ENCODE measurements at regions not wholly inside any gene's neighbourhood (a gene's known extent, or its start where the extent isn't known, plus 50 kb on each side); places are given as distances from the start of the nearest gene placed in this dataset.

- H3K9ac ChIP-seq: no peak overlapping the region
- H3K27me3 ChIP-seq (ENCODE audit: insufficient read depth): peaks cover 4% of the 10 kb centered on the region; the same call in 1 of the 2 replicates
- H3K9me2 ChIP-seq: no peaks in the 10 kb centered on the region
- no peaks in the 10 kb centered on the region for H3K4me1 ChIP-seq (ENCODE audit: control insufficient read depth in 1 of 2, insufficient read depth in 2 of 2, low read depth in 1 of 2, low read length in 1 of 2)
- no peak for DNase-seq
- H4K20me1 ChIP-seq (ENCODE audit: insufficient read depth): no peaks in the 10 kb centered on the region
- no peak for TF ChIP-seq POLR2AphosphoS5 (IDR thresholded peaks at IDR 0.05; ENCODE audit: low read depth, low read length)
- no peak overlapping the region for H3K4me3 ChIP-seq (ENCODE audit: low read depth in 2 of 2, low read length in 1 of 2)
- no peaks in the 10 kb centered on the region for H3F3A ChIP-seq (replicated peaks; ENCODE audit: insufficient read depth)
- no peak overlapping the region for H2AFZ ChIP-seq (ENCODE audit: low read depth)
- WGBS (ENCODE audit: low lambda C conversion rate): 40% methylated on average over 1 of the region's 3 CpGs
- no peak overlapping the region for H3K4me2 ChIP-seq
- H3K9me3 ChIP-seq: no peaks in the 10 kb centered on the region
- ChIA-PET POLR2A (no interaction called here), CTCF (no interaction called here)
- no peaks in the 10 kb centered on the region for H3K36me3 ChIP-seq (replicated peaks in 1 of 2; ENCODE audit: control insufficient read depth in 1 of 2, insufficient read depth in 2 of 2, low read length in 1 of 2)
- H3K79me2 ChIP-seq (ENCODE audit: insufficient read depth): no peaks in the 10 kb centered on the region
- no peak overlapping the region for H3K27ac ChIP-seq (ENCODE audit: low read depth in 2 of 2, low read length in 1 of 2)
These were observed 155.3 kb upstream of the CDKN3 start for GRCh38 chr14:54241517-54241916.

- 49% methylated on average over 4 of the region's 4 CpGs for WGBS (ENCODE audit: low lambda C conversion rate)
- no peaks in the 10 kb centered on the region for H3K9me3 ChIP-seq
- peaks cover 0 to 5% of the 10 kb centered on the region in 2 experiments; a peak in 1 of 4 replicates for H3K4me1 ChIP-seq (ENCODE audit: control insufficient read depth in 1 of 2, insufficient read depth in 2 of 2, low read depth in 1 of 2, low read length in 1 of 2)
- no peak overlapping the region for H3K27ac ChIP-seq (ENCODE audit: low read depth in 2 of 2, low read length in 1 of 2)
- H3K9ac ChIP-seq: no peak overlapping the region
- TF ChIP-seq REST (IDR thresholded peaks at IDR 0.05; ENCODE audit: low read depth, low read length): no peak
- no peak for TF ChIP-seq USF1 (IDR thresholded peaks at IDR 0.05; ENCODE audit: borderline replicate concordance, low read depth)
- TF ChIP-seq GATA2 (CRISPR knock-in tag; IDR thresholded peaks at IDR 0.05): no peak
- TF ChIP-seq CHD2 (IDR thresholded peaks at IDR 0.05; ENCODE audit: low read length, partially characterized antibody): no peak
- TF ChIP-seq GABPA (IDR thresholded peaks at IDR 0.05; ENCODE audit: low read depth): no peak
- no peak for TF ChIP-seq RXRA (IDR thresholded peaks at IDR 0.05; ENCODE audit: borderline replicate concordance, low read depth)
- TF ChIP-seq TEAD4 (IDR thresholded peaks at IDR 0.05; ENCODE audit: borderline replicate concordance, insufficient read depth): no peak
- TF ChIP-seq YY1 (IDR thresholded peaks at IDR 0.05; ENCODE audit: low read depth): no peak
- TF ChIP-seq TCF12 (IDR thresholded peaks at IDR 0.05): no peak
- TF ChIP-seq JUND (IDR thresholded peaks at IDR 0.05): no peak
- TF ChIP-seq FOXJ3 (CRISPR knock-in tag; IDR thresholded peaks at IDR 0.05): no peak
- TF ChIP-seq MEF2A (IDR thresholded peaks at IDR 0.05; ENCODE audit: borderline replicate concordance, low read depth): no peak
- no peak for TF ChIP-seq POLR2AphosphoS5 (IDR thresholded peaks at IDR 0.05; ENCODE audit: low read depth, low read length)
- no peak for TF ChIP-seq USF2 (IDR thresholded peaks at IDR 0.05; ENCODE audit: borderline replicate concordance, low read depth, low read length)
- no peaks in the 10 kb centered on the region for H3K79me2 ChIP-seq (ENCODE audit: insufficient read depth)
- no peaks in the 10 kb centered on the region for H3K9me2 ChIP-seq
- H3K4me2 ChIP-seq: no peak overlapping the region
- H2AFZ ChIP-seq (ENCODE audit: low read depth): no peak overlapping the region
- no peak for DNase-seq
- no peaks in the 10 kb centered on the region for H3F3A ChIP-seq (replicated peaks; ENCODE audit: insufficient read depth)
- H4K20me1 ChIP-seq (ENCODE audit: insufficient read depth): no peaks in the 10 kb centered on the region
- H3K27me3 ChIP-seq (ENCODE audit: insufficient read depth): peaks cover 1% of the 10 kb centered on the region; the same call in 1 of the 2 replicates
- ChIA-PET CTCF (no interaction called here), POLR2A (no interaction called here)
- no peaks in the 10 kb centered on the region for H3K36me3 ChIP-seq (replicated peaks in 1 of 2; ENCODE audit: control insufficient read depth in 1 of 2, insufficient read depth in 2 of 2, low read length in 1 of 2)
- no peak overlapping the region for H3K4me3 ChIP-seq (ENCODE audit: low read depth in 2 of 2, low read length in 1 of 2)
These were observed 145.5 kb upstream of the CDKN3 start for GRCh38 chr14:54251356-54251755.

All from SK-N-SH (cell line).